Upper lobe of left lung (tissue), 6 donors: ENCODE measurements at regions not wholly inside any gene's neighbourhood (a gene's known extent, or its start where the extent isn't known, plus 50 kb on each side); places are given as distances from the start of the nearest gene placed in this dataset.
A peak's percentile ranks its signal among the peaks of the same experiment; 100 is the strongest.

Experiments used
- ATAC-seq, 2 donors: fragments of 200-7000 bp; cut with Tn5 transposase; one replicate each; pipeline ENCODE4 v1.9.1; 2022; ENCODE audit warnings: mild to moderate bottlenecking in 2 of 2, moderate library complexity in 2 of 2; ENCODE audit not compliant: low FRiP score in 2 of 2
- DNase-seq, 2 donors: peaks; one replicate each; pipeline ENCODE4 v3.0.0-alpha.2; 2019 to 2020
- H3K27ac ChIP-seq, 4 donors: fragments of 200-600 bp; sonication (generic); one replicate each; pipeline ENCODE4 v1.5.1; 2016 to 2019
- H3K27me3 ChIP-seq, 4 donors: fragments of 200-600 bp; sonication (generic); one replicate each; pipeline ENCODE4 v1.5.1; 2017 to 2019
- H3K36me3 ChIP-seq, 4 donors: fragments of 200-600 bp; sonication (generic); one replicate each; pipeline ENCODE4 v1.5.1; 2016 to 2019
- H3K4me1 ChIP-seq, 4 donors: fragments of 200-600 bp; sonication (generic); one replicate each; pipeline ENCODE4 v1.5.1; 2018 to 2019
- H3K4me3 ChIP-seq, 4 donors: fragments of 200-600 bp; sonication (generic); one replicate each; pipeline ENCODE4 v1.5.1; 2017 to 2019; ENCODE audit warnings: mild to moderate bottlenecking in 2 of 4, moderate library complexity in 1 of 4
- H3K9me3 ChIP-seq, 4 donors: fragments of 200-600 bp; sonication (generic); one replicate each; pipeline ENCODE4 v1.5.1; 2018 to 2019
- CTCF ChIP-seq, 6 experiments: fragments of 450-650 bp in 4 of 6; fragments of 200-600 bp in 2 of 6; sonication (generic) in 2 of 6; IDR thresholded peaks; one replicate each; pipeline ENCODE4 v1.5.1; 2016 to 2019; ENCODE audit warnings: antibody characterized with exemption in 6 of 6
- EP300 ChIP-seq, 4 donors: sonication (generic); formaldehyde crosslinking; IDR thresholded peaks; one replicate each; pipeline ENCODE4 v1.5.1; 2017; ENCODE audit warnings: antibody characterized with exemption in 4 of 4, control low read depth in 2 of 4
- POLR2A ChIP-seq, 4 donors: fragments of 450-650 bp; IDR thresholded peaks; one replicate each; pipeline ENCODE4 v1.5.1; 2016 to 2017; ENCODE audit warnings: antibody characterized with exemption in 4 of 4, mild to moderate bottlenecking in 2 of 4
- POLR2AphosphoS5 ChIP-seq, 2 donors: sonication (generic); formaldehyde crosslinking; IDR thresholded peaks; one replicate each; pipeline ENCODE4 v1.5.1; 2017; ENCODE audit warnings: antibody characterized with exemption in 2 of 2
- WGBS, 2 donors: methylation state at CpG; one replicate each; pipeline ENCODE4 v1.1.5; 2017 to 2018; 5-methylcytosine and 5-hydroxymethylcytosine counted together
- donor health status: DM: no; HTN: no; CAD: no; lungs with moderate emphysema.
- donor health status: DM: no; HTN: yes; CAD: no; lungs with severe emphysema.

DNA sequence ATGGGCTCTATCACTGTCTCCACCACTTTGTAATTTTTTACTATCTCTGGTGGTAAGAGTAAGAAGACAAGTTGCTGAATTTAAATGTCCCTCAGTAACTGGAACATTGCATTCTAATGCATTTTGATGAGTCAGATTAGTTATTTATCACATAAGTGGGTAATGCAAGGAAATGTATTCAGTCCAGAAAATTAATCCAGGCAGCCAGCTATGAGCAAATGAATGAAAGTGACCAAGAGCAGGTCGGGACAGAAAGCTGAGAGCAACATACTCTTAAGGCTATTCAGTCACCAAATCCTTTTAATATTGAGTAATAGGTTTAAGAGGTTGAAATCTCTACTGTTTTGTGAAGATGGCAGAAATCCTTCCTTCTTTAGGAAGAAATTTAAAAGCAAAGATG lies 265.5 kb upstream of the PARD3B start:
- WGBS, 2 donors, result 50 to 59% methylated on average over 1 of the region's 1 CpG
- DNase-seq (no peak), ATAC-seq (no peak)
- Histone ChIP-seq H3K9me3 (no peaks in the 10 kb centered on the region), H3K4me1 (no peaks in the 10 kb centered on the region), H3K36me3 (no peaks in the 10 kb centered on the region), H3K4me3 (no peak overlapping the region), H3K27ac (no peak overlapping the region), H3K27me3 (no peaks in the 10 kb centered on the region)
- TF ChIP-seq POLR2AphosphoS5 (IDR thresholded peaks at IDR 0.05) (no peak), POLR2A (IDR thresholded peaks at IDR 0.05) (no peak), CTCF (IDR thresholded peaks at IDR 0.05) (no peak), EP300 (IDR thresholded peaks at IDR 0.05) (no peak)

DNA sequence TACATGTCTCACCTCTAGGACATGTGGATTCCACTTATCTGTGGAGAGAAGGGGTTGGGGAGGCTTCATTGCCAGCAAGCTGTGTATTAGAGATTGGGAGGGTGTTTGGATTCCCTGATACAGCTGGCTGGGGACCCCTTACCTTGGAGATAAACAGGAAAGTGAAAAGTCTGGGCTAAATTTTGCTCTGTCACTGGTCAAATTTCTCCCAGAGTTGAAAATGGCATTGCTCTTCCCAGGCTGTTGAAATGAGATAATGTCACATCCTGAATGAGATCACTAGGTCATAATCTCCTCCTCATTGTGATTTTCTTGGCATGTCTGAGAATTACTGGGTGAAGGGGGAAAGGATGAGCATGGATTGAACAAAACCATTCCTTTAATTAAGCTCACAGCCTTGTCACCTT lies 265.0 kb upstream of the PARD3B start:
- no peak for TF ChIP-seq POLR2A (IDR thresholded peaks at IDR 0.05)
- no peak for TF ChIP-seq EP300 (IDR thresholded peaks at IDR 0.05)
- no peak for TF ChIP-seq CTCF (IDR thresholded peaks at IDR 0.05)
- no peak for TF ChIP-seq POLR2AphosphoS5 (IDR thresholded peaks at IDR 0.05)

DNA sequence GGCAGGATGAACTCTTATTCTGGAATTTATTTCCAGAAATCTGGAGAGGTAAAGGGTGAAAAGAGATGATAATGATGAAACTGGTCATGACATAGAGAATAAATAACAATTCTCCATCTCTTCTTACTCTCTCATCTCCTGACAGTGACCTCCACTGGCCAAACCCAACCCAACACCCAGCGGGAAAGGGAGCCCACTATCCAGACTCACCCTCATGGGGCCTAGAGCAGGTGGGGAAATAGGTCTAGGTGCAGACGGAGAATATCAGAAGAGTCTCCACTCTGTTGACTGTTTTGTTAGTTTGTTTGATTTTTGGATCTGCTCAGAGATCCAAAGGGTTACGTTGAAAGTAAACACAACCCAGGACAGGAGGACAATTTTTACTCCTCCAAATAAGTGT lies 263.2 kb upstream of the PARD3B start:
- no peaks in the 10 kb centered on the region for H3K27me3 ChIP-seq
- 77 to 80% methylated on average over 3 of the region's 3 CpGs for WGBS, 2 donors
- no peaks in the 10 kb centered on the region for H3K4me1 ChIP-seq
- DNase-seq (no peak), ATAC-seq (no peak)
- no peak overlapping the region for H3K27ac ChIP-seq
- no peaks in the 10 kb centered on the region for H3K9me3 ChIP-seq
- TF ChIP-seq POLR2AphosphoS5 (IDR thresholded peaks at IDR 0.05), result no peak
- TF ChIP-seq POLR2A (IDR thresholded peaks at IDR 0.05), result no peak
- no peak for TF ChIP-seq CTCF (IDR thresholded peaks at IDR 0.05)
- no peak for TF ChIP-seq EP300 (IDR thresholded peaks at IDR 0.05)
- no peak overlapping the region for H3K4me3 ChIP-seq
- H3K36me3 ChIP-seq, result no peaks in the 10 kb centered on the region

More for the DNA sequence above, 265.0 kb upstream of the PARD3B start:
- DNase-seq (no peak), ATAC-seq (no peak)
- Histone ChIP-seq H3K4me3 (no peak overlapping the region), H3K36me3 (no peaks in the 10 kb centered on the region), H3K4me1 (no peaks in the 10 kb centered on the region), H3K27ac (no peak overlapping the region), H3K27me3 (no peaks in the 10 kb centered on the region), H3K9me3 (no peaks in the 10 kb centered on the region)

- ATAC-seq (peak in 1 of 2 donors; percentile 85), DNase-seq (peak in 1 of 2 donors; percentile 47)
- WGBS, 2 donors, result 62 to 69% methylated on average over 4 of the region's 4 CpGs
- Histone ChIP-seq H3K4me1 (no peaks in the 10 kb centered on the region), H3K4me3 (no peak overlapping the region), H3K9me3 (no peaks in the 10 kb centered on the region), H3K27me3 (no peaks in the 10 kb centered on the region), H3K36me3 (no peaks in the 10 kb centered on the region), H3K27ac (no peak overlapping the region)
- TF ChIP-seq CTCF (IDR thresholded peaks at IDR 0.05) (no peak), EP300 (IDR thresholded peaks at IDR 0.05) (no peak), POLR2A (IDR thresholded peaks at IDR 0.05) (no peak), POLR2AphosphoS5 (IDR thresholded peaks at IDR 0.05) (no peak)
Measured at GRCh38 chr2:204282525-204282924, 262.8 kb upstream of the PARD3B start.

GRCh38 chr2:204289066-204289465 lies 256.2 kb upstream of the PARD3B start:
- H3K4me3 ChIP-seq, result no peak overlapping the region
- TF ChIP-seq CTCF (IDR thresholded peaks at IDR 0.05), result no peak
- no peak for TF ChIP-seq EP300 (IDR thresholded peaks at IDR 0.05)
- TF ChIP-seq POLR2A (IDR thresholded peaks at IDR 0.05), result no peak
- no peak for TF ChIP-seq POLR2AphosphoS5 (IDR thresholded peaks at IDR 0.05)
- no peaks in the 10 kb centered on the region for H3K27me3 ChIP-seq
- no peak overlapping the region for H3K27ac ChIP-seq
- DNase-seq (no peak), ATAC-seq (no peak)
- WGBS, 2 donors, result 85% methylated on average over 1 of the region's 1 CpG
- no peaks in the 10 kb centered on the region for H3K4me1 ChIP-seq
- H3K9me3 ChIP-seq, result no peaks in the 10 kb centered on the region
- H3K36me3 ChIP-seq, result no peaks in the 10 kb centered on the region
